ENCODE measurements at regions not wholly inside any gene's neighbourhood (a gene's known extent, or its start where the extent isn't known, plus 50 kb on each side); places are given as distances from the start of the nearest gene placed in this dataset.

DNA sequence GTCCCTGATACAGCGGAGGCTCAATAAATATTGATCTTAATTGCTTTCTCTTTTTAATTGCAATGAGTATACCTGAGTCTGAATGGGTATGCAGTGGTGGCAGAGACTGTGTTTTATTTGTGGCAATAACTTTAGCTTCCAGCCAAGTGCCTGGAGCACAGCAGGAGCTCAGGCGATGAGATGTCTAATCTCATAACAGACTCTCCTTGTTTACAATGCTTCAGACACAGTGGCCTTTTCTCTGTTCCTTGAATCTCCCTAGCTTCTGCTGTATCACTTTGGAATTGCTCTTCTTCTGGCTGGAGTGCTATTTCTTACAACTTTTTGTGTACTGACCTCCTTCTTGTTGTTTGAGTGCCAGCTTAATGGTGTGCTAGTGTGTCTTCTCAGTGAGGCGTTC is 91.5 kb upstream of the UNC5C start:
- TF ChIP-seq, protein P1, sequence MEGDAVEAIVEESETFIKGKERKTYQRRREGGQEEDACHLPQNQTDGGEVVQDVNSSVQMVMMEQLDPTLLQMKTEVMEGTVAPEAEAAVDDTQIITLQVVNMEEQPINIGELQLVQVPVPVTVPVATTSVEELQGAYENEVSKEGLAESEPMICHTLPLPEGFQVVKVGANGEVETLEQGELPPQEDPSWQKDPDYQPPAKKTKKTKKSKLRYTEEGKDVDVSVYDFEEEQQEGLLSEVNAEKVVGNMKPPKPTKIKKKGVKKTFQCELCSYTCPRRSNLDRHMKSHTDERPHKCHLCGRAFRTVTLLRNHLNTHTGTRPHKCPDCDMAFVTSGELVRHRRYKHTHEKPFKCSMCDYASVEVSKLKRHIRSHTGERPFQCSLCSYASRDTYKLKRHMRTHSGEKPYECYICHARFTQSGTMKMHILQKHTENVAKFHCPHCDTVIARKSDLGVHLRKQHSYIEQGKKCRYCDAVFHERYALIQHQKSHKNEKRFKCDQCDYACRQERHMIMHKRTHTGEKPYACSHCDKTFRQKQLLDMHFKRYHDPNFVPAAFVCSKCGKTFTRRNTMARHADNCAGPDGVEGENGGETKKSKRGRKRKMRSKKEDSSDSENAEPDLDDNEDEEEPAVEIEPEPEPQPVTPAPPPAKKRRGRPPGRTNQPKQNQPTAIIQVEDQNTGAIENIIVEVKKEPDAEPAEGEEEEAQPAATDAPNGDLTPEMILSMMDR (IDR thresholded peaks at IDR 0.05; ENCODE audit: low read depth, low read length) = no peak
- no peak for TF ChIP-seq POLR2A (IDR thresholded peaks at IDR 0.05; ENCODE audit: extremely low read depth, insufficient read length)
